VCaP (cell line): ENCODE measurements at regions not wholly inside any gene's neighbourhood (a gene's known extent, or its start where the extent isn't known, plus 50 kb on each side); places are given as distances from the start of the nearest gene placed in this dataset.
"Not testable (repeated sequence)": the region's sequence is repeated elsewhere in the genome, so short reads cannot be mapped to it uniquely, and the experiment has no call there.

Experiments used
- H3K27ac ChIP-seq: fragments of 450-650 bp; 2 replicates; pipeline ENCODE4 v1.5.1; 2017
- TF ChIP-seq, protein P1 (sequence below): fragments of 450-650 bp; conservative IDR thresholded peaks from 2 replicates; pipeline ENCODE4 v1.5.1; 2017; ENCODE audit warnings: mild to moderate bottlenecking, moderate library complexity

DNA sequence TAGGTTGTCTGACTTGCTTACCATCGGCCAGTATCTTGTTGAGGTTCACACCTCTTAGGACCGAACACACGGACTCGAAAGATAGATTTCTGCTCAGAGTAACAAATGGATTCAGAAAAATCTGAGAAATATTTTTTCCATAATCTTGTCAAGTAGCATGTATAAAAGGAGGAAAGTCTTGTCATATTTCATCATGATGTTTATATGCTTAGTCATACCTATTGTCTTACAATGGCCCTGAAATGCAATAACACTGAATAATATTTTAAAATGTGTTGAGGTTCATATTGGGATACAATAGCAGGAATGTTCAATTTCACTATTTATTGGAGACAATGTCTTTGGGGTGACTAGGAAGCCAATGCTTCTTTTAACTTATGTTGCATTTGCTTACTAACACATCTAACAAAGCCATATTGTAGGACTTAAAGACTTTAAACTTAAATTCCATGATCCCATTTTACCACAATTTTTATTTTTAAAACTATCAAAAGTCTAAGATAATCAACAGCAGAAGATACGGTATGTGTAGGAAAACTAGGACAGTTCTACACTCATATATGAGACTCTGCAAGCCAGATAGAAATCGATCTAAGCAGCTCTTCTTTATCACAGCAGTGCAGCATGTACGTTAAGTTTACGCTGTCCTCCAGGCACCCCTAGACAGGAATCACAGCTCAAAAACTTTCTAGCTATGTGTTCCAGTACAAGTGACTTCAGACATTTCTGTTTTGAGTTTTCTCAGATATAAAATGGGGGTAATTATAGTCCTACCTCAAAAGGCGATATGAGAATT, 135.7 kb upstream of the CAV2 start:
- no peak overlapping the region for H3K27ac ChIP-seq
- TF ChIP-seq, protein P1, sequence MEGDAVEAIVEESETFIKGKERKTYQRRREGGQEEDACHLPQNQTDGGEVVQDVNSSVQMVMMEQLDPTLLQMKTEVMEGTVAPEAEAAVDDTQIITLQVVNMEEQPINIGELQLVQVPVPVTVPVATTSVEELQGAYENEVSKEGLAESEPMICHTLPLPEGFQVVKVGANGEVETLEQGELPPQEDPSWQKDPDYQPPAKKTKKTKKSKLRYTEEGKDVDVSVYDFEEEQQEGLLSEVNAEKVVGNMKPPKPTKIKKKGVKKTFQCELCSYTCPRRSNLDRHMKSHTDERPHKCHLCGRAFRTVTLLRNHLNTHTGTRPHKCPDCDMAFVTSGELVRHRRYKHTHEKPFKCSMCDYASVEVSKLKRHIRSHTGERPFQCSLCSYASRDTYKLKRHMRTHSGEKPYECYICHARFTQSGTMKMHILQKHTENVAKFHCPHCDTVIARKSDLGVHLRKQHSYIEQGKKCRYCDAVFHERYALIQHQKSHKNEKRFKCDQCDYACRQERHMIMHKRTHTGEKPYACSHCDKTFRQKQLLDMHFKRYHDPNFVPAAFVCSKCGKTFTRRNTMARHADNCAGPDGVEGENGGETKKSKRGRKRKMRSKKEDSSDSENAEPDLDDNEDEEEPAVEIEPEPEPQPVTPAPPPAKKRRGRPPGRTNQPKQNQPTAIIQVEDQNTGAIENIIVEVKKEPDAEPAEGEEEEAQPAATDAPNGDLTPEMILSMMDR: no peak

DNA sequence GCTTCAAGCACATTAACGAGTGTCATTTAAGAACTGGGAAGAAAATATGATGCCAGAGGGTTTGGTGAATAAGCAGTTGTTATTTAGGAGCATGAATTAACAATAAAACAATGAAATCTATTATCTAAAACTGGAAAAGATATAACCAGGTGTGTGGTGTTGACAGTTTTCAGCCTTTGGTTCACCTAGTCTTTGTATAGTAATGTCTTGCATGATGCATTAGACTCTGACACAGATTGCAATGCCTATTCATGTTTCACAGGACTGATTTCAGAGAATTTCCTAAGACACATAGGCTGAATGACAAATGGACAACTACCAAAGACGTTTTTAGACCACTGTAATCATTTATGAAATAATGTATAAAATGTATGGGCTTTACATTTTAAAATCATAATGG, 135.1 kb upstream of the CAV2 start:
- H3K27ac ChIP-seq: no peak overlapping the region
- TF ChIP-seq, protein P1: no peak

DNA sequence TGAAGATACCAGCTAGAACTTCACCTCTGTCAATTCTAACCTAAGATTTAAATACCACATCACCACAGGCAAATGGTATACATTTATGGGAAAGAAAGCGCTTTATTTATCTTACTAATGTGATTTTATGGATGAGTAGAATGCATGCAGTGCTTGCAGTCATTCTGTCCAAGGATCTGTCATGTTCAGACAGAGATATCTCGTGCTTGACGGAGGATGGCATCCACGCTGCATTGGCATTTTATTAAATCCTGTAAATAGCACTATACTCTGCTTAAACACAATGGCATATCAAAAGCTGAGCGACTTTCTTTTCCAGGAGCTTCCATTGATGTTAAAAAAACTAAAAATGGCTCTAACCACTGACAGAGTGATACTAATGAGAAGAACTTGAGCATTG, 133.7 kb upstream of the CAV2 start:
- no peak overlapping the region for H3K27ac ChIP-seq
- TF ChIP-seq, protein P1: no peak

DNA sequence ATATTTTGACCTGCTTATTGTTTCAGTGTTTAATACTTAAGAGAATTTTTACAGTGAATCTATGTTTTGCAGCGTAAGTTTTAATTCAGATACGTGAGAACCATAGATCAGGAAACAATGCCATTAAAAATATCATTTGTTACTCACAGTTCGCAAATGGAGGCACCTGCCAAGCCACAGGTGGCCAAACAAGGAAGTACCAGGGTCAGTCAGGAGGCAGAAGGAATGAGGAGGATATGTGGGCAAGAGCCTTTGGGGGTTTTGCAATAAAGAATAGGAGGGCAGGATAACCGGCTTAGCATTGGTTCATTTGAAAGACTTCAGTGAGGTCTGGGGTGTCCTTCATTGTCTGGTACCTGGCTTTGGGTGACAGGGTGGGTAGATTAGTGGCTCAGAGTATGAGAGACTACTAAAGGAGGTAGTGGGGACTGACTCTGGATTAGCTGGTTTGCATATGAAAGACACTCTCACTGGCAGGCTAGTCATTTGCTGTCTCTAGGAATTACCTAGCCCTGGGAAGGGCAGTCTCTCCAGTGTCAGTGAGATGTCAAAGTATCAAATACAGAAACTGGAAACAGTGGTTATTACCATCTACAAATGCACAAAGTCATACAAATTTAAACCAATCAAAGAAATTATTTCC, 132.2 kb upstream of the CAV2 start:
- no peak overlapping the region for H3K27ac ChIP-seq
- TF ChIP-seq, protein P1: no peak

DNA sequence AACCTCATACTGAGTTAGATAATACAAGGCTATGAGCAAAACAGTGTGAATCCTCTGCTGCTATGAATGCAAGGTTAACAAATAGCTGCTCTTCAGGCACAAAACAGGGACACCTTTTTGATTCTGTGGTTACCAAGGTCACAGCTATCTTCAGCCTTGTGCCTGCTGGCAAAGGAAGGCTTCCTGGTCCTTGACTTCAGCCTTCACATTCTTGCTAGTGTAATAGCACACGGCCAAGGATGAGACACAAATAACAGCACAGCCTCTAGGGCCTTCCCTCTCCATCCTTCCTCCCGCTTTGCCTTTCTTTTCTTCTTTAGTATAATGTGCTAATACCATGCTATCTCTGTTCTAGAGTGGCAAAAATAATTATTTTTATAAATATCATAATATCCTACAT, 130.6 kb upstream of the CAV2 start:
- H3K27ac ChIP-seq: peak overlapping the region; percentile 20; the same call in 1 of the 2 replicates
- TF ChIP-seq, protein P1: no peak

DNA sequence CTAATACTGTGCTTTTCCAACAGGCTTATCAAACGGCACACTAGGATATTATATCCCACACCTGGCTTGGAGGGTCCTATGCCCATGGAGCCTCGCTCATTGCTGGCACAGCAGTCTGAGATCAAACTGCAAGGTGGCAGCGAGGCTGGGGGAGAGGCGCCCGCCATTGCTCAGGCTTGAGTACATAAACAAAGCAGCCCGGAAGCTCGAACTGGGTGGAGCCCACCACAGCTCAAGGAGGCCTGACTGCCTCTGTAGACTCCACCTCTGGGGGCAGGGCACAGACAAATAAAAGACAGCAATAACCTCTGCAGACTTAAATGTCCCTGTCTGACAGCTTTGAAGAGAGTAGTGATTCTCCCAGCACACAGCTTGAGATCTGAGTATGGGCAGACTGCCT, 128.0 kb upstream of the CAV2 start:
- H3K27ac ChIP-seq: not testable (repeated sequence)

DNA sequence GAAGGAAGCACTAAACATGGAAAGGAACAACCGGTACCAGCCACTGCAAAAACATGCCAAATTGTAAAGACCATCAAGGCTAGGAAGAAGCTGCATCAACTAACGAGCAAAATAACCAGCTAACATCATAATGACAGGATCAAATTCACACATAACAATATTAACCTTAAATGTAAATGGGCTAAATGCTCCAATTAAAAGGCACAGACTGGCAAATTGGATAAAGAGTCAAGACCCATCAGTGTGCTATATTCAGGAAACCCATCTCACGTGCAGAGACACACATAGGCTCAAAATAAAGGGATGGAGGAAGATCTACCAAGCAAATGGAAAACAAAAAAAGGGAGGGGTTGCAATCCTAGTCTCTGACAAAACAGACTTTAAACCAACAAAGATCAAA, 126.3 kb upstream of the CAV2 start:
- not testable (repeated sequence) for H3K27ac ChIP-seq

DNA sequence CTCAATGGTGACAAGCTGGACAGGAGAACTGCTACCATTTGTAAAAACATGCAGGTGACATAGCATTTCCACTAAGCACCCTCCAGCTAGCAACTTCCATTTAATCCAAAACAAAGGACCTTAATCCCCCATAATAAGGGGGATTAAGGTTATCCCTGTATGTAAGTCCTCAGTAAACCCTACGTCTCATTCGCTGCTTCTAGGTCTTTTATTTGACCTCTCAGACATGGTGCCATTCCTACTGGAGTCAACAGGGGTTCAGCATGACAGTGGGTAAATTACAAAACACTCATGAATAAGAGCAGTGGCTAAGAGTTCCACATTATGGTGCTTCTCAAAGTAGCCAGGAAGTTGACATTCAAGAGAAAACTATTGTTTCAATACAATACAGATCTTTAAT, 121.8 kb upstream of the CAV2 start:
- TF ChIP-seq, protein P1: no peak
- no peak overlapping the region for H3K27ac ChIP-seq
